Activated T-cell treated with anti-CD3 and anti-CD28 coated beads, Interleukin-2, amount 50 U/mL, for 72 hours (primary cell): ENCODE measurements at regions not wholly inside any gene's neighbourhood (a gene's known extent, or its start where the extent isn't known, plus 50 kb on each side); places are given as distances from the start of the nearest gene placed in this dataset.
"Not testable (repeated sequence)": the region's sequence is repeated elsewhere in the genome, so short reads cannot be mapped to it uniquely, and the experiment has no call there.

Experiments used
- ATAC-seq, 2 donors: fragments of 150-1000 bp; cut with Tn5 transposase; replicated peaks in 1 of 2; 2 replicates each; pipeline ENCODE4 v1.10.0; 2021; ENCODE audit warnings: moderate library complexity in 2 of 2, mild to moderate bottlenecking in 1 of 2
- DNase-seq, 2 donors: peaks; one replicate each; pipeline ENCODE4 v3.0.0; 2021 to 2022; ENCODE audit warnings: mixed read lengths in 1 of 2
- H3K27ac Mint-ChIP-seq: one replicate; pipeline ENCODE4 v1.8.0; 2022; ENCODE audit warnings: mild to moderate bottlenecking, moderate library complexity, mixed read lengths
- H3K27me3 Mint-ChIP-seq: one replicate; pipeline ENCODE4 v1.8.0; 2022; ENCODE audit warnings: low read depth, mixed read lengths
- H3K36me3 Mint-ChIP-seq, 2 donors: one replicate each; pipeline ENCODE4 v1.8.0; 2022; ENCODE audit warnings: mixed read lengths in 2 of 2, mild to moderate bottlenecking in 1 of 2; ENCODE audit not compliant: insufficient read depth in 2 of 2
- H3K4me1 Mint-ChIP-seq: one replicate; pipeline ENCODE4 v1.8.0; 2022; ENCODE audit warnings: low read depth, mixed read lengths
- H3K4me3 Mint-ChIP-seq, 2 donors: one replicate each; pipeline ENCODE4 v1.8.0; 2022; ENCODE audit warnings: mild to moderate bottlenecking in 2 of 2, mixed read lengths in 2 of 2, moderate library complexity in 2 of 2
- H3K9me3 Mint-ChIP-seq, 2 donors: one replicate each; pipeline ENCODE4 v1.8.0; 2022; ENCODE audit warnings: mixed read lengths in 2 of 2

- no peaks in the 10 kb centered on the region for H3K36me3 Mint-ChIP-seq
- DNase-seq (no peak), ATAC-seq (no peak)
- no peaks in the 10 kb centered on the region for H3K4me1 Mint-ChIP-seq
- H3K9me3 Mint-ChIP-seq: no peaks in the 10 kb centered on the region
- H3K27me3 Mint-ChIP-seq: peaks cover 24% of the 10 kb centered on the region
- no peak overlapping the region for H3K27ac Mint-ChIP-seq
- H3K4me3 Mint-ChIP-seq: no peak overlapping the region
Measured at GRCh38 chr12:28988325-28988704, 160.8 kb upstream of the FAR2 start.

- Mint-ChIP-seq H3K27me3 (peaks cover 24% of the 10 kb centered on the region), H3K36me3 (no peaks in the 10 kb centered on the region), H3K4me3 (no peak overlapping the region), H3K9me3 (no peaks in the 10 kb centered on the region), H3K27ac (no peak overlapping the region), H3K4me1 (no peaks in the 10 kb centered on the region)
- no peak for ATAC-seq
- DNase-seq: no peak
Measured at GRCh38 chr12:28991626-28992025, 157.5 kb upstream of the FAR2 start.

- DNase-seq: no peak
- Mint-ChIP-seq H3K27me3 (peaks cover 18% of the 10 kb centered on the region), H3K4me1 (peaks cover 4% of the 10 kb centered on the region), H3K4me3 (no peak overlapping the region), H3K9me3 (no peaks in the 10 kb centered on the region), H3K27ac (no peak overlapping the region), H3K36me3 (no peaks in the 10 kb centered on the region)
- no peak for ATAC-seq
Measured at GRCh38 chr12:28993720-28994119, 155.4 kb upstream of the FAR2 start.

- Mint-ChIP-seq H3K27ac (no peak overlapping the region), H3K9me3 (no peaks in the 10 kb centered on the region), H3K4me3 (no peak overlapping the region), H3K36me3 (no peaks in the 10 kb centered on the region), H3K27me3 (peaks cover 13% of the 10 kb centered on the region), H3K4me1 (peaks cover 4% of the 10 kb centered on the region)
- ATAC-seq (no peak), DNase-seq (no peak)
Measured at GRCh38 chr12:28994179-28994715, 154.8 kb upstream of the FAR2 start.

- no peak overlapping the region for H3K27ac Mint-ChIP-seq
- no peak for ATAC-seq
- H3K27me3 Mint-ChIP-seq: peaks cover 2% of the 10 kb centered on the region
- DNase-seq: no peak
- H3K4me3 Mint-ChIP-seq: no peak overlapping the region
- no peaks in the 10 kb centered on the region for H3K9me3 Mint-ChIP-seq
- H3K4me1 Mint-ChIP-seq: peaks cover 4% of the 10 kb centered on the region
- no peaks in the 10 kb centered on the region for H3K36me3 Mint-ChIP-seq
Measured at GRCh38 chr12:28996688-28997087, 152.4 kb upstream of the FAR2 start.

- DNase-seq (peak; percentile 2 to 11), ATAC-seq (peak in 1 of 2 donors; percentile 53)
- peaks cover 4% of the 10 kb centered on the region for H3K4me1 Mint-ChIP-seq
- no peaks in the 10 kb centered on the region for H3K9me3 Mint-ChIP-seq
- H3K27me3 Mint-ChIP-seq: peaks cover 7% of the 10 kb centered on the region
- H3K4me3 Mint-ChIP-seq: no peak overlapping the region
- H3K27ac Mint-ChIP-seq: no peak overlapping the region
- H3K36me3 Mint-ChIP-seq: no peaks in the 10 kb centered on the region
Measured at GRCh38 chr12:28998662-28999120, 150.4 kb upstream of the FAR2 start.

GRCh38 chr12:29004066-29004935 lies 144.8 kb upstream of the FAR2 start:
- Mint-ChIP-seq H3K27ac (no peak overlapping the region), H3K9me3 (no peaks in the 10 kb centered on the region), H3K36me3 (no peaks in the 10 kb centered on the region), H3K4me1 (no peaks in the 10 kb centered on the region), H3K4me3 (no peak overlapping the region), H3K27me3 (peaks cover 12% of the 10 kb centered on the region)
- DNase-seq (no peak), ATAC-seq (no peak)

- Mint-ChIP-seq H3K36me3 (no peaks in the 10 kb centered on the region), H3K4me3 (no peak overlapping the region), H3K27me3 (peaks cover 12% of the 10 kb centered on the region), H3K9me3 (no peaks in the 10 kb centered on the region), H3K27ac (no peak overlapping the region), H3K4me1 (no peaks in the 10 kb centered on the region)
- DNase-seq (no peak), ATAC-seq (no peak)
Measured at GRCh38 chr12:29004936-29005304, 144.2 kb upstream of the FAR2 start.

GRCh38 chr12:29008786-29009185 lies 140.3 kb upstream of the FAR2 start:
- H3K4me1 Mint-ChIP-seq: no peaks in the 10 kb centered on the region
- peaks cover 10% of the 10 kb centered on the region for H3K27me3 Mint-ChIP-seq
- H3K4me3 Mint-ChIP-seq: no peak overlapping the region
- no peaks in the 10 kb centered on the region for H3K36me3 Mint-ChIP-seq
- DNase-seq: no peak
- H3K27ac Mint-ChIP-seq: no peak overlapping the region
- no peaks in the 10 kb centered on the region for H3K9me3 Mint-ChIP-seq
- no peak for ATAC-seq

GRCh38 chr12:29012673-29013072 lies 136.4 kb upstream of the FAR2 start:
- no peak overlapping the region for H3K27ac Mint-ChIP-seq
- no peak overlapping the region for H3K4me3 Mint-ChIP-seq
- no peaks in the 10 kb centered on the region for H3K36me3 Mint-ChIP-seq
- no peaks in the 10 kb centered on the region for H3K4me1 Mint-ChIP-seq
- peaks cover 5% of the 10 kb centered on the region for H3K27me3 Mint-ChIP-seq
- DNase-seq (no peak), ATAC-seq (peak in 1 of 2 donors; percentile 36)
- H3K9me3 Mint-ChIP-seq: peaks cover 0 to 1% of the 10 kb centered on the region in 2 donors

- not testable (repeated sequence) for H3K36me3 Mint-ChIP-seq, DNase-seq, H3K27me3 Mint-ChIP-seq, H3K4me1 Mint-ChIP-seq, H3K9me3 Mint-ChIP-seq, H3K27ac Mint-ChIP-seq, ATAC-seq, H3K4me3 Mint-ChIP-seq
Measured at GRCh38 chr12:29017532-29017931, 131.5 kb upstream of the FAR2 start.

GRCh38 chr12:29023436-29024076 lies 125.5 kb upstream of the FAR2 start:
- H3K4me1 Mint-ChIP-seq: peaks cover 13% of the 10 kb centered on the region
- H3K9me3 Mint-ChIP-seq: no peaks in the 10 kb centered on the region
- no peak overlapping the region for H3K27ac Mint-ChIP-seq
- no peaks in the 10 kb centered on the region for H3K36me3 Mint-ChIP-seq
- no peak overlapping the region for H3K4me3 Mint-ChIP-seq
- no peak for DNase-seq
- H3K27me3 Mint-ChIP-seq: no peaks in the 10 kb centered on the region
- ATAC-seq: no peak

- H3K4me3 Mint-ChIP-seq: no peak overlapping the region
- no peaks in the 10 kb centered on the region for H3K36me3 Mint-ChIP-seq
- peaks cover 13% of the 10 kb centered on the region for H3K4me1 Mint-ChIP-seq
- ATAC-seq (no peak), DNase-seq (no peak)
- H3K9me3 Mint-ChIP-seq: no peaks in the 10 kb centered on the region
- H3K27me3 Mint-ChIP-seq: no peaks in the 10 kb centered on the region
- H3K27ac Mint-ChIP-seq: no peak overlapping the region
Measured at GRCh38 chr12:29024117-29024516, 125.0 kb upstream of the FAR2 start.
